ENCODE measurements at regions not wholly inside any gene's neighbourhood (a gene's known extent, or its start where the extent isn't known, plus 50 kb on each side); places are given as distances from the start of the nearest gene placed in this dataset.

DNA sequence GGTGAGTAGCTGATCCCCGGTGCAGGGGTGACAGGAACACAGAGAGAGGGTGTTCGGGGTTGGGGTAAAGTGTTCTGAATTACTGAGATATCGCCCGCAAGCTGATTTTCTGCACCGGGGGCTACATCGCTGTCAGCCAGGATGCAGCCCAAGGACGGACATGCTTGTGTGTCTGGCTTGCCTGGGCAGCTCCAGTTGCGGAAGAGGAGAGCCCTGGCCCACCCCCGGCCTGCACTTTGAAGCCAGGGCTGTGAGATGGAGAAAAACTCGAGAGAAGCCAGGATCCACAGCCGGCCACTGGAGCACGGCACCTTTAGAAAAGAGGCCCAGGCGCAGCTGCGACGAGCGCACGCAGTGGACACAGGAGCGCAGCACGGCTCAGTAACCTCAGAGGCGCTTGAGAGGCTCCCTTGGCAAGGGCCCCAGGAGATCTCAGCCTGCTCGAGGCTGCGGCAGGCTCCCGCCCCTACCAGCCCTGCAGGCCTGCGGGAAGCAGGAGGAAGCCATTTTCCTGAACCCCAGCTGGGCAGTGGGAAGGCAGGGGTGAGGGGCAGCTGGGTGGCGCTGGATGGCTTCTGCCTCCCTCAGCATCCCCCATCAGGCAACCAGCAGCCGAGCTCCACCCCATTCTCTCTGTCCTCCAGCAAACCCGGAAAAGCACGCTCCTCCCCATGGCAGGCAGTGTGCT, 59.2 kb downstream of the C9orf50 start:
- intact Hi-C loops (cut with micrococcal nuclease): no loop called here
- BruUV-seq (replicated peaks): no TSS peak
- no peaks in the 10 kb centered on the region for H3K79me2 ChIP-seq (ENCODE audit: low read length)
- H3K36me3 ChIP-seq (ENCODE audit: low read depth, low read length): no peaks in the 10 kb centered on the region
- no peak for TF ChIP-seq EZH2phosphoT487 (IDR thresholded peaks at IDR 0.05; ENCODE audit: borderline replicate concordance, low read length)
- TF ChIP-seq EZH2 (IDR thresholded peaks at IDR 0.05; ENCODE audit: low read length, unreplicated experiment): no peak
- TF ChIP-seq, protein P1, sequence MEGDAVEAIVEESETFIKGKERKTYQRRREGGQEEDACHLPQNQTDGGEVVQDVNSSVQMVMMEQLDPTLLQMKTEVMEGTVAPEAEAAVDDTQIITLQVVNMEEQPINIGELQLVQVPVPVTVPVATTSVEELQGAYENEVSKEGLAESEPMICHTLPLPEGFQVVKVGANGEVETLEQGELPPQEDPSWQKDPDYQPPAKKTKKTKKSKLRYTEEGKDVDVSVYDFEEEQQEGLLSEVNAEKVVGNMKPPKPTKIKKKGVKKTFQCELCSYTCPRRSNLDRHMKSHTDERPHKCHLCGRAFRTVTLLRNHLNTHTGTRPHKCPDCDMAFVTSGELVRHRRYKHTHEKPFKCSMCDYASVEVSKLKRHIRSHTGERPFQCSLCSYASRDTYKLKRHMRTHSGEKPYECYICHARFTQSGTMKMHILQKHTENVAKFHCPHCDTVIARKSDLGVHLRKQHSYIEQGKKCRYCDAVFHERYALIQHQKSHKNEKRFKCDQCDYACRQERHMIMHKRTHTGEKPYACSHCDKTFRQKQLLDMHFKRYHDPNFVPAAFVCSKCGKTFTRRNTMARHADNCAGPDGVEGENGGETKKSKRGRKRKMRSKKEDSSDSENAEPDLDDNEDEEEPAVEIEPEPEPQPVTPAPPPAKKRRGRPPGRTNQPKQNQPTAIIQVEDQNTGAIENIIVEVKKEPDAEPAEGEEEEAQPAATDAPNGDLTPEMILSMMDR (conservative IDR thresholded peaks at IDR 0.05; ENCODE audit: low read depth, low read length): no peak
- no peaks in the 10 kb centered on the region for H3K27me3 ChIP-seq (ENCODE audit: low read length)
- ATAC-seq: no peak
- ChIA-PET CTCF (no interaction called here), POLR2A (ENCODE audit: unreplicated experiment) (no interaction called here)
- H3K4me3 ChIP-seq (ENCODE audit: low read length): no peak overlapping the region
- no peaks in the 10 kb centered on the region for H3K4me1 ChIP-seq (ENCODE audit: insufficient read depth, low read length)
- no peak overlapping the region for H3K4me2 ChIP-seq (ENCODE audit: low read length)
- no peak for DNase-seq
- H3K27ac ChIP-seq (ENCODE audit: low read length): no peak overlapping the region
- H3K9ac ChIP-seq (ENCODE audit: low read length): no peak overlapping the region
- no peaks in the 10 kb centered on the region for H3K9me3 ChIP-seq (ENCODE audit: low read length)
- H4K20me1 ChIP-seq (ENCODE audit: low read length): no peaks in the 10 kb centered on the region
- H2AFZ ChIP-seq (ENCODE audit: low read length): no peak overlapping the region
- no peaks in the 10 kb centered on the region for H3K9me2 ChIP-seq (replicated peaks; ENCODE audit: low read length)
- H3F3A ChIP-seq (ENCODE audit: low read length, unreplicated experiment): no peaks in the 10 kb centered on the region

DNA sequence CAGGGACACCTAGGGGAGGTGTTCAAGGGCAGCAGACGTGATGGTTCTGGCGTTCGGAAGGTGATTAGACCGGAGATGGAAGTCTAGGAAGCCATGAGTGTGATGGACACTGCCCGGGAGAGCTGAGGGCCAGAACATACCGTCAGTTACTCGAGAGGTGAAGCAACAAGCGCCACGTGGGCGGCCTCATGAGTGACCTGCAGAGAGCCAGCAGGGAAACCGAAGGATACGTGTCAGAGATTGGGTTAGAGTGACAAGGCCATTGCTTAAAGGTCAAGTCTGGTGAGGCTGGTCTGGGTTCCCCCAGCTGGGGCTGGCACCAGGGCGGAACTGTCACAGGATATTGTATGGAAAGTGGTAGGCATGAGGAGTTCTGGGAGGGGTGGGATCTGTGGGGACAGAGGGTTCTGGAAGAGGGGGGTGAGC, 60.0 kb downstream of the C9orf50 start:
- POLR2A ChIA-PET (ENCODE audit: unreplicated experiment): interaction anchor here (0.6 kb wide), 1 partner anchor 34 kb away, joined by 7 read pairs; no protein-coding TSS in a partner anchor
- H3K27me3 ChIP-seq (ENCODE audit: low read length): no peaks in the 10 kb centered on the region

GRCh38 chr9:129559506-129559881, 61.4 kb downstream of the C9orf50 start:
- BruUV-seq (replicated peaks): no TSS peak
- CTCF ChIA-PET: no interaction called here
- Histone ChIP-seq H2AFZ (ENCODE audit: low read length) (no peak overlapping the region), H3K4me2 (ENCODE audit: low read length) (no peak overlapping the region), H3K9me2 (replicated peaks; ENCODE audit: low read length) (no peaks in the 10 kb centered on the region), H3F3A (ENCODE audit: low read length, unreplicated experiment) (no peaks in the 10 kb centered on the region), H3K9ac (ENCODE audit: low read length) (no peak overlapping the region), H3K27ac (ENCODE audit: low read length) (no peak overlapping the region), H3K36me3 (ENCODE audit: low read depth, low read length) (no peaks in the 10 kb centered on the region), H3K79me2 (ENCODE audit: low read length) (no peaks in the 10 kb centered on the region), H3K4me1 (ENCODE audit: insufficient read depth, low read length) (no peaks in the 10 kb centered on the region), H3K4me3 (ENCODE audit: low read length) (no peak overlapping the region), H3K27me3 (ENCODE audit: low read length) (no peaks in the 10 kb centered on the region), H3K9me3 (ENCODE audit: low read length) (no peaks in the 10 kb centered on the region), H4K20me1 (ENCODE audit: low read length) (no peaks in the 10 kb centered on the region)
- POLR2A ChIA-PET (ENCODE audit: unreplicated experiment): no interaction called here
- DNase-seq: no peak
- TF ChIP-seq, protein P1 (conservative IDR thresholded peaks at IDR 0.05; ENCODE audit: low read depth, low read length): no peak
- TF ChIP-seq EZH2phosphoT487 (IDR thresholded peaks at IDR 0.05; ENCODE audit: borderline replicate concordance, low read length) (no peak), EZH2 (IDR thresholded peaks at IDR 0.05; ENCODE audit: low read length, unreplicated experiment) (no peak)
- intact Hi-C loops (cut with micrococcal nuclease): no loop called here
- ATAC-seq: no peak

More for the DNA sequence above, 60.0 kb downstream of the C9orf50 start:
- CTCF ChIA-PET: no interaction called here
- ATAC-seq: no peak
- Histone ChIP-seq H3K4me2 (ENCODE audit: low read length) (no peak overlapping the region), H4K20me1 (ENCODE audit: low read length) (no peaks in the 10 kb centered on the region), H3K36me3 (ENCODE audit: low read depth, low read length) (no peaks in the 10 kb centered on the region), H3K9me3 (ENCODE audit: low read length) (no peaks in the 10 kb centered on the region), H3K79me2 (ENCODE audit: low read length) (no peaks in the 10 kb centered on the region), H3K4me3 (ENCODE audit: low read length) (no peak overlapping the region), H3F3A (ENCODE audit: low read length, unreplicated experiment) (no peaks in the 10 kb centered on the region), H3K9ac (ENCODE audit: low read length) (no peak overlapping the region), H3K27ac (ENCODE audit: low read length) (no peak overlapping the region), H3K9me2 (replicated peaks; ENCODE audit: low read length) (no peaks in the 10 kb centered on the region), H2AFZ (ENCODE audit: low read length) (no peak overlapping the region), H3K4me1 (ENCODE audit: insufficient read depth, low read length) (no peaks in the 10 kb centered on the region)
- no TSS peak for BruUV-seq (replicated peaks)
- intact Hi-C loops (cut with micrococcal nuclease): no loop called here
- DNase-seq: no peak
- TF ChIP-seq EZH2phosphoT487 (IDR thresholded peaks at IDR 0.05; ENCODE audit: borderline replicate concordance, low read length): no peak
- TF ChIP-seq, protein P1 (conservative IDR thresholded peaks at IDR 0.05; ENCODE audit: low read depth, low read length): no peak
- no peak for TF ChIP-seq EZH2 (IDR thresholded peaks at IDR 0.05; ENCODE audit: low read length, unreplicated experiment)

All from PC-3 (cell line).